GM21526 (cell line): ENCODE measurements at regions not wholly inside any gene's neighbourhood (a gene's known extent, or its start where the extent isn't known, plus 50 kb on each side); places are given as distances from the start of the nearest gene placed in this dataset.
"Not testable (repeated sequence)": the region's sequence is repeated elsewhere in the genome, so short reads cannot be mapped to it uniquely, and the experiment has no call there.

ENCODE experiments used
- ATAC-seq: cut with Tn5 transposase; IDR thresholded peaks from one replicate; pipeline ENCODE4 v1.9.1; 2021; ENCODE audit warnings: moderate library complexity; ENCODE audit not compliant: unreplicated experiment, low FRiP score

GRCh38 chr2:129377078-129377469 is 602.4 kb upstream of the RAB6C start:
- ATAC-seq = no peak

- ATAC-seq = no peak
Observed at GRCh38 chr2:129378186-129378585, 601.3 kb upstream of the RAB6C start.

- no peak for ATAC-seq
Observed at GRCh38 chr2:129379411-129379810, 600.1 kb upstream of the RAB6C start.

- no peak for ATAC-seq
Observed at GRCh38 chr2:129381789-129382188, 597.7 kb upstream of the RAB6C start.

- no peak for ATAC-seq
Observed at GRCh38 chr2:129388870-129389269, 590.6 kb upstream of the RAB6C start.

- ATAC-seq = no peak
Observed at GRCh38 chr2:129393816-129394215, 585.6 kb upstream of the RAB6C start.

- ATAC-seq = peak; percentile 62
Observed at GRCh38 chr2:129396980-129397599, 582.4 kb upstream of the RAB6C start.

GRCh38 chr2:129400826-129401225 is 578.6 kb upstream of the RAB6C start:
- ATAC-seq = no peak

- no peak for ATAC-seq
Observed at GRCh38 chr2:129402076-129402475, 577.4 kb upstream of the RAB6C start.

GRCh38 chr2:129404000-129404685 is 575.3 kb upstream of the RAB6C start:
- no peak for ATAC-seq

GRCh38 chr2:129408570-129408969 is 570.9 kb upstream of the RAB6C start:
- ATAC-seq = no peak

GRCh38 chr2:129417041-129417440 is 562.4 kb upstream of the RAB6C start:
- ATAC-seq = not testable (repeated sequence)

GRCh38 chr2:129422028-129422427 is 557.4 kb upstream of the RAB6C start:
- ATAC-seq = no peak

GRCh38 chr2:129428086-129428660 is 551.3 kb upstream of the RAB6C start:
- no peak for ATAC-seq

- ATAC-seq = no peak
Observed at GRCh38 chr2:129430911-129431310, 548.6 kb upstream of the RAB6C start.

GRCh38 chr2:129431881-129432280 is 547.6 kb upstream of the RAB6C start:
- ATAC-seq = no peak

- no peak for ATAC-seq
Observed at GRCh38 chr2:129436809-129437208, 542.7 kb upstream of the RAB6C start.

- no peak for ATAC-seq
Observed at GRCh38 chr2:129437725-129438124, 541.7 kb upstream of the RAB6C start.

GRCh38 chr2:129438501-129439057 is 540.9 kb upstream of the RAB6C start:
- ATAC-seq = no peak

- no peak for ATAC-seq
Observed at GRCh38 chr2:129439406-129440302, 539.8 kb upstream of the RAB6C start.

GRCh38 chr2:129441610-129442009 is 537.9 kb upstream of the RAB6C start:
- no peak for ATAC-seq
